Heart left ventricle (tissue), 16 donors: ENCODE measurements at regions not wholly inside any gene's neighbourhood (a gene's known extent, or its start where the extent isn't known, plus 50 kb on each side); places are given as distances from the start of the nearest gene placed in this dataset.
"Not testable (repeated sequence)": the region's sequence is repeated elsewhere in the genome, so short reads cannot be mapped to it uniquely, and the experiment has no call there.

Experiments used
- ATAC-seq, 4 donors: fragments of 200-7000 bp; cut with Tn5 transposase; one replicate each; pipeline ENCODE4 v1.9.1; 2020 to 2022; ENCODE audit warnings: moderate library complexity in 4 of 4, mild to moderate bottlenecking in 3 of 4, moderate number of reproducible peaks in 1 of 4
- DNase-seq, 5 donors: peaks; one replicate each; pipeline ENCODE4 v3.0.0-alpha.2; 2020
- H3K27ac ChIP-seq, 12 donors: fragments of 200-600 bp; sonication (generic) in 4 of 12; one replicate each; pipeline versions ENCODE4 v1.5.0 to v1.8.0; 2016 to 2022; ENCODE audit warnings: mild to moderate bottlenecking in 2 of 12
- H3K27me3 ChIP-seq, 9 donors: fragments of 200-600 bp; sonication (generic) in 2 of 9; one replicate each; pipeline versions ENCODE4 v1.5.1 to v1.8.0; 2016 to 2022; ENCODE audit warnings: mild to moderate bottlenecking in 3 of 9
- H3K36me3 ChIP-seq, 9 donors: fragments of 200-600 bp; sonication (generic) in 2 of 9; one replicate each; pipeline versions ENCODE4 v1.5.0 to v1.8.0; 2018 to 2022; ENCODE audit warnings: mild to moderate bottlenecking in 2 of 9
- H3K4me1 ChIP-seq, 12 donors: fragments of 200-600 bp; sonication (generic) in 4 of 12; one replicate each; pipeline versions ENCODE4 v1.5.0 to v1.8.0; 2016 to 2022; ENCODE audit warnings: mild to moderate bottlenecking in 3 of 12
- H3K4me3 ChIP-seq, 12 donors: fragments of 200-600 bp; sonication (generic) in 4 of 12; one replicate each; pipeline versions ENCODE4 v1.5.0 to v1.8.0; 2017 to 2022; ENCODE audit warnings: mild to moderate bottlenecking in 9 of 12, moderate library complexity in 4 of 12
- H3K9me3 ChIP-seq, 12 donors: fragments of 200-600 bp; sonication (generic) in 4 of 12; one replicate each; pipeline versions ENCODE4 v1.5.0 to v1.8.0; 2016 to 2022; ENCODE audit warnings: mild to moderate bottlenecking in 1 of 12
- POLR2A ChIP-seq, 2 donors: fragments of 450-650 bp; IDR thresholded peaks; one replicate each; pipeline ENCODE4 v1.6.1; 2017; ENCODE audit warnings: antibody characterized with exemption in 2 of 2, mild to moderate bottlenecking in 2 of 2, moderate library complexity in 2 of 2
- WGBS, 4 donors: extraction: QIAGEN DNeasy Blood & Tissue Kit in 2 of 4; methylation state at CpG; one replicate each; pipeline versions ENCODE4 v1.1.5 to v1.1.7; 2013 to 2018; 5-methylcytosine and 5-hydroxymethylcytosine counted together
- intact Hi-C, 10 donors: fragments of 100-400 bp; cut with DNase I; formaldehyde crosslinking; loops; one replicate each; pipeline versions ENCODE4 v1.11.1 to v1.14.2; 2022
- TF ChIP-seq, protein P1 (sequence below), 12 donors: fragments of 200-600 bp; sonication (generic) in 4 of 12; IDR thresholded peaks; one replicate each; pipeline versions ENCODE4 v1.5.0 to v1.8.0; 2018 to 2022; ENCODE audit warnings: antibody characterized with exemption in 12 of 12, mild to moderate bottlenecking in 5 of 12
- donor health status: ischemic (EF 13 %, LVEDD 7.1; RV severe dilation, severe dysfunction).
- donor health status: healthy with polysubstance abuse.
- donor health status: DM: no; HTN: yes; CAD: no.
- donor health status: DM: no; HTN: no; CAD: no.
- donor health status: ischemic (EF 25% LVEDD 6.9; RV normal size, moderate dysfunction).
- donor health status: ischemic (EF 25% LVEDD 5.7; RV mildly dilated, moderate dysfunction).
- donor health status: healthy.
- donor health status: DM: yes; HTN: yes; CAD: no.
- donor health status: ischemic (EF 35%, LVEDD 5.7; RV mildly dilated, moderate dysfunction).
- donor health status: nonischemic (EF 11% LVEDD 7.7; RV severe dilation, severe dysfunction).
- donor health status: DM: yes; HTN: yes; CAD: no.
- donor health status: PGD.
- donor health status: ischemic (EF 29% LVEDD 5.4; RV normal size, mild dysfunction).
- donor health status: nonischemic (EF 23%, LVEDD 6.1; RV moderate dilation, normal function).

DNA sequence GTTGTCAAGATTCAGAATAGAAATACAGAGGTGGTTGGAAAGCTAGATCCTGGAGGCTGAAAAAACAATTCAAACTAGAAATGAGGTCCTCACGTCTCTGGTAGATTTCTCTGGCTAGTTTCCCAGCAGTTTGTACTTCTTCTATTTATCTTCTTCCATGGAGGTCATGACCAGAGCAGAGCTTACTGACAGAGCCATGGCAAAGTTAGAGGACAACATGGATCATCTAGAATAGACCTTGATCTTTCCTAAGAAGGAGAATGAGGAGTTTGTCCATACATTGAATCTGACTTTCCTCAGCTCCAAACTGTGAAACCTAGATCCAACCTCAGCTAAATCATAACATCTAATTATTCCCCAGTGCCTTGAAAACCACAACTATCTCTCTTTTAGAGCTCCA is 900.8 kb upstream of the GOT2 start:
- H3K27ac ChIP-seq: no peak overlapping the region
- H3K4me1 ChIP-seq: peaks cover 0 to 2% (median 0%) of the 10 kb centered on the region in 12 donors
- peaks cover 0 to 10% (median 0%) of the 10 kb centered on the region in 12 donors for H3K9me3 ChIP-seq
- H3K36me3 ChIP-seq: no peaks in the 10 kb centered on the region
- 16 to 24% (median 18%) methylated on average over 1 of the region's 1 CpG for WGBS, 4 donors
- ATAC-seq (no peak), DNase-seq (no peak)
- no peak for TF ChIP-seq POLR2A (IDR thresholded peaks at IDR 0.05)
- TF ChIP-seq, protein P1, sequence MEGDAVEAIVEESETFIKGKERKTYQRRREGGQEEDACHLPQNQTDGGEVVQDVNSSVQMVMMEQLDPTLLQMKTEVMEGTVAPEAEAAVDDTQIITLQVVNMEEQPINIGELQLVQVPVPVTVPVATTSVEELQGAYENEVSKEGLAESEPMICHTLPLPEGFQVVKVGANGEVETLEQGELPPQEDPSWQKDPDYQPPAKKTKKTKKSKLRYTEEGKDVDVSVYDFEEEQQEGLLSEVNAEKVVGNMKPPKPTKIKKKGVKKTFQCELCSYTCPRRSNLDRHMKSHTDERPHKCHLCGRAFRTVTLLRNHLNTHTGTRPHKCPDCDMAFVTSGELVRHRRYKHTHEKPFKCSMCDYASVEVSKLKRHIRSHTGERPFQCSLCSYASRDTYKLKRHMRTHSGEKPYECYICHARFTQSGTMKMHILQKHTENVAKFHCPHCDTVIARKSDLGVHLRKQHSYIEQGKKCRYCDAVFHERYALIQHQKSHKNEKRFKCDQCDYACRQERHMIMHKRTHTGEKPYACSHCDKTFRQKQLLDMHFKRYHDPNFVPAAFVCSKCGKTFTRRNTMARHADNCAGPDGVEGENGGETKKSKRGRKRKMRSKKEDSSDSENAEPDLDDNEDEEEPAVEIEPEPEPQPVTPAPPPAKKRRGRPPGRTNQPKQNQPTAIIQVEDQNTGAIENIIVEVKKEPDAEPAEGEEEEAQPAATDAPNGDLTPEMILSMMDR (IDR thresholded peaks at IDR 0.05): no peak
- no peaks in the 10 kb centered on the region for H3K27me3 ChIP-seq
- intact Hi-C loops: loop anchor here in 1 of 10 donors (10.0 kb wide), 1 partner anchor 60 kb away; no protein-coding TSS in a partner anchor
- H3K4me3 ChIP-seq: no peak overlapping the region

DNA sequence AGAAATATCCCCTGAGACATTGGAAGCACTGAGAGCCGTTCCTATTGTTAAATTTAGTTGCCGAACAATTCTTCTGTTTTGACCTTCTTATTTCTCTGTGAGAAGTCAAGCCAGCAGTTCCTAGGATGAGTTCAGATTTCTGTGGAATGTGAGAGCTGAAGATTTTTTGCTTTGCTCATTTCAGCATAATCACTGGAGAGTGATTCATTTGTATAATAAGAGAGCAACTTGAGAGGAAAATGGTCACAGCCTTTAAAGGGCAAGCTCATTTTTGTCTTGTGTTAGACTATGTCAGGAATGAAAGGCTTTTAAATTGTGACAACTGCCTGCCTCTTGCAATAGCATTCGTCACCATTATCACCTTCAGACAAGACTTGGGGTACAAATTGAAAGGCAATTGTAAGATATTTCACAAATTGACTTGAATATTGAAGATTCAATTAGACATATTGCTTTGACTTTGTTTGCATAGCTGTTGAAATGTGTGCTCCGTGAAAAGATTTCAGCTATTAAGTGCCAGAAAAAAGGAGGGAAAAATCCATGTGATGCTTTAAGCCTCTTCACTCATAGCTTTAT is 900.0 kb upstream of the GOT2 start:
- intact Hi-C loops: loop anchor here in 1 of 10 donors (10.0 kb wide), 1 partner anchor 61 kb away; no protein-coding TSS in a partner anchor
- no peak overlapping the region for H3K27ac ChIP-seq
- DNase-seq (no peak), ATAC-seq (no peak)
- TF ChIP-seq, protein P1 (IDR thresholded peaks at IDR 0.05): no peak
- TF ChIP-seq POLR2A (IDR thresholded peaks at IDR 0.05): no peak
- peaks cover 0 to 10% (median 0%) of the 10 kb centered on the region in 12 donors for H3K9me3 ChIP-seq
- H3K36me3 ChIP-seq: no peaks in the 10 kb centered on the region
- 42 to 50% (median 46%) methylated on average over 4 of the region's 4 CpGs for WGBS, 4 donors
- H3K4me3 ChIP-seq: no peak overlapping the region
- peaks cover 0 to 3% (median 0%) of the 10 kb centered on the region in 12 donors for H3K4me1 ChIP-seq
- no peaks in the 10 kb centered on the region for H3K27me3 ChIP-seq

DNA sequence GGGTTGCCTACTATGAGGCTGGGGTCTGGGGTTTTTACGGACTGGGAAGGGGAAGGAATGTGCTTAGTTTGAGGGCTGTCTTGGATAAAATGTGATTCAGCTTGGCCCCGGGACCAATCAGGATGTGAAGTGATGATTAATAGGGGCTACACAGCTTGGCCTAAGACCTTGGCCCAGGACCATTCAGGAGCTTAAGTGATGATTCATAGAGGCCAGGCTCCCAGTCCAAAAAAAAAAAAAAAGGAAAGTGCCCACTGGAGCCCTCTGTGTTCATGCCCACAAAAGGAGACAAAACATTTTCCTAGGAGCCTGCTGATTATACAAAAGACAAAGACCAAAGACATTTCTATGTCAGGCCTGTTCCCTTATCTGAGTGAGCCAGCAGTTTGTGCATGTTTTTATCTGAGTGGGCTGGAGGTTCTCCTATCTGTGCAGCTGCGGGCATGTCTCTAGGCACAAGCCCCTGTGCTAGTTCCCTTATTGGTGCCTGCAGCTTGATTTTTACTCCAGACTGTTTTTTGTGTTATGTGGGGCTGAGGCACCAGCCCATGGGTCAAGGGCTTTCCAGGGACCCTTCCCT is 898.2 kb upstream of the GOT2 start:
- Histone ChIP-seq H3K4me3 (no peak overlapping the region), H3K27ac (no peak overlapping the region), H3K27me3 (no peaks in the 10 kb centered on the region), H3K4me1 (peaks cover 0 to 3% (median 0%) of the 10 kb centered on the region in 12 donors), H3K9me3 (peaks cover 0 to 10% (median 0%) of the 10 kb centered on the region in 12 donors), H3K36me3 (no peaks in the 10 kb centered on the region)
- ATAC-seq (no peak), DNase-seq (no peak)
- WGBS, 4 donors: 45 to 76% (median 57%) methylated on average over 3 of the region's 3 CpGs
- TF ChIP-seq, protein P1 (IDR thresholded peaks at IDR 0.05): no peak
- no peak for TF ChIP-seq POLR2A (IDR thresholded peaks at IDR 0.05)
- intact Hi-C loops: loop anchor here in 1 of 10 donors (10.0 kb wide), 1 partner anchor 62 kb away; no protein-coding TSS in a partner anchor

DNA sequence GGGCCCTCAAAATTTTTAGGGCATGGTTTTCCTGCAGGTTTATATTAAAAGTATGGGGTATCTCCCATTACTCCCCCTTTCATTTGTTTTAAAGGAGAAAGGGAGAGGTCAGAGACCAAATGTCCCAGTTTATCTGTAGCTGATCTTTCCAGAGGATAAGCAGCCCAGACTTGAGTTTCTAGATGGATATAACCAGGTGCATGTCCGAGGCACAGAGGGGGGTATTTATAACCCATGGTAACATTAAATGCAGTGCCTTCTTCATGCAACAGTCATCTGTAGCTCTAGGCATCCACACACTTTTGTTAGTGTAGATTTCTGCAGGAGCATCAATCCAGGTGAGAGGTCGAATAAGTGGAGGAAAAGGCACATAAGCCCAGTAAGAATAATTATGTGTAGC is 890.3 kb upstream of the GOT2 start:
- ATAC-seq, DNase-seq, intact Hi-C loops, H3K9me3 ChIP-seq, H3K27me3 ChIP-seq, H3K27ac ChIP-seq, H3K4me3 ChIP-seq, H3K36me3 ChIP-seq, H3K4me1 ChIP-seq: not testable (repeated sequence)
- WGBS, 4 donors: 59 to 71% (median 63%) methylated on average over 2 of the region's 2 CpGs
